ENCODE measurements at regions not wholly inside any gene's neighbourhood (a gene's known extent, or its start where the extent isn't known, plus 50 kb on each side); places are given as distances from the start of the nearest gene placed in this dataset.

- TF ChIP-seq EP300 (IDR thresholded peaks at IDR 0.05): no peak
- TF ChIP-seq, protein P1, sequence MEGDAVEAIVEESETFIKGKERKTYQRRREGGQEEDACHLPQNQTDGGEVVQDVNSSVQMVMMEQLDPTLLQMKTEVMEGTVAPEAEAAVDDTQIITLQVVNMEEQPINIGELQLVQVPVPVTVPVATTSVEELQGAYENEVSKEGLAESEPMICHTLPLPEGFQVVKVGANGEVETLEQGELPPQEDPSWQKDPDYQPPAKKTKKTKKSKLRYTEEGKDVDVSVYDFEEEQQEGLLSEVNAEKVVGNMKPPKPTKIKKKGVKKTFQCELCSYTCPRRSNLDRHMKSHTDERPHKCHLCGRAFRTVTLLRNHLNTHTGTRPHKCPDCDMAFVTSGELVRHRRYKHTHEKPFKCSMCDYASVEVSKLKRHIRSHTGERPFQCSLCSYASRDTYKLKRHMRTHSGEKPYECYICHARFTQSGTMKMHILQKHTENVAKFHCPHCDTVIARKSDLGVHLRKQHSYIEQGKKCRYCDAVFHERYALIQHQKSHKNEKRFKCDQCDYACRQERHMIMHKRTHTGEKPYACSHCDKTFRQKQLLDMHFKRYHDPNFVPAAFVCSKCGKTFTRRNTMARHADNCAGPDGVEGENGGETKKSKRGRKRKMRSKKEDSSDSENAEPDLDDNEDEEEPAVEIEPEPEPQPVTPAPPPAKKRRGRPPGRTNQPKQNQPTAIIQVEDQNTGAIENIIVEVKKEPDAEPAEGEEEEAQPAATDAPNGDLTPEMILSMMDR (IDR thresholded peaks at IDR 0.05): no peak
Observed at GRCh38 chr3:151615464-151615863, 118.3 kb upstream of the AADACL2 start.
